ENCODE measurements at regions not wholly inside any gene's neighbourhood (a gene's known extent, or its start where the extent isn't known, plus 50 kb on each side); places are given as distances from the start of the nearest gene placed in this dataset.
A peak's percentile ranks its signal among the peaks of the same experiment; 100 is the strongest.

DNA sequence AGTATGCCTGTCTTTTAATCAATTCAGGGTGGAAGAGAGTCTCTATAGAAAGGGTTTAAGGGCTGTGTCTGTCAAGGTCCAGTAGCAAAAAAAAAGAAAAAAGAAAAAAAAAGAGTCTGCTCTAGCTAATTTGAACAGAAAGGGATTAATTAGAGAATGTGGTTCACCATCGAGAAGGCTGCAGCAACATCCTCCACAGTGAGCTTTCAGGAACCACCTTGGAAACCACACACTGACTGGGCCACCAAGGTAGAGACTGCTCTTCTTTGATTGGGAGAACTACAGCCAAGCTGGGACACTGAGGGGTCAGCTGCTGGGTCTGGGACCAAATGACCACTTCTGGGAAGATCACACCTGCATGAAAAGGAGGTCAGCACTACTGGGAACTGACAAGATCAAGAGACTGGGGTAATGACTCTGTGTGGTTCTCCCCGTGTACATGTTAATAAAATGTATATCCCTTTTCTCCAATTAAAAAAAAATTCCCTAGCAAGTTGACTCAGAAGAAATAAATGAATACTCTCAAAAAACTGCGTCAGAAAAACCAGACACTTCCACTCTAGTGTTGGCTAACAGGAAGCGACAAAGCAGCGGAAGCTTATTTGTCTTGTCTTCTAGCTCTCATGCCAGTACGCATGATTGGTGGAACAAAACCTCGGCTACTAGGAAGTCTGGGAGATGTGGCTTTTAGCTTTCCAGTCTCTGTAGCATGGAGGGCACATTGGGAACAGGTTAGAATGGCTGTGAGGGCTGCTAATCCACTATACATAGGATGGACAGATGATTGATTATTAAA is 60.0 kb upstream of the IVNS1ABP start:
- FAIRE-seq = no peak
- H3K4me3 ChIP-seq (ENCODE audit: low read depth, low read length) = no peak overlapping the region
- TF ChIP-seq, protein P1, sequence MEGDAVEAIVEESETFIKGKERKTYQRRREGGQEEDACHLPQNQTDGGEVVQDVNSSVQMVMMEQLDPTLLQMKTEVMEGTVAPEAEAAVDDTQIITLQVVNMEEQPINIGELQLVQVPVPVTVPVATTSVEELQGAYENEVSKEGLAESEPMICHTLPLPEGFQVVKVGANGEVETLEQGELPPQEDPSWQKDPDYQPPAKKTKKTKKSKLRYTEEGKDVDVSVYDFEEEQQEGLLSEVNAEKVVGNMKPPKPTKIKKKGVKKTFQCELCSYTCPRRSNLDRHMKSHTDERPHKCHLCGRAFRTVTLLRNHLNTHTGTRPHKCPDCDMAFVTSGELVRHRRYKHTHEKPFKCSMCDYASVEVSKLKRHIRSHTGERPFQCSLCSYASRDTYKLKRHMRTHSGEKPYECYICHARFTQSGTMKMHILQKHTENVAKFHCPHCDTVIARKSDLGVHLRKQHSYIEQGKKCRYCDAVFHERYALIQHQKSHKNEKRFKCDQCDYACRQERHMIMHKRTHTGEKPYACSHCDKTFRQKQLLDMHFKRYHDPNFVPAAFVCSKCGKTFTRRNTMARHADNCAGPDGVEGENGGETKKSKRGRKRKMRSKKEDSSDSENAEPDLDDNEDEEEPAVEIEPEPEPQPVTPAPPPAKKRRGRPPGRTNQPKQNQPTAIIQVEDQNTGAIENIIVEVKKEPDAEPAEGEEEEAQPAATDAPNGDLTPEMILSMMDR (IDR thresholded peaks at IDR 0.05; ENCODE audit: insufficient read depth, low read length, severe bottlenecking) = no peak
- peak; percentile 18 for DNase-seq (ENCODE audit: low read depth)
- no peaks in the 10 kb centered on the region for H3K36me3 ChIP-seq (ENCODE audit: control insufficient read depth, insufficient read depth, low read length)
- H3K27me3 ChIP-seq (ENCODE audit: control insufficient read depth, insufficient read depth, low read length) = no peaks in the 10 kb centered on the region

DNA sequence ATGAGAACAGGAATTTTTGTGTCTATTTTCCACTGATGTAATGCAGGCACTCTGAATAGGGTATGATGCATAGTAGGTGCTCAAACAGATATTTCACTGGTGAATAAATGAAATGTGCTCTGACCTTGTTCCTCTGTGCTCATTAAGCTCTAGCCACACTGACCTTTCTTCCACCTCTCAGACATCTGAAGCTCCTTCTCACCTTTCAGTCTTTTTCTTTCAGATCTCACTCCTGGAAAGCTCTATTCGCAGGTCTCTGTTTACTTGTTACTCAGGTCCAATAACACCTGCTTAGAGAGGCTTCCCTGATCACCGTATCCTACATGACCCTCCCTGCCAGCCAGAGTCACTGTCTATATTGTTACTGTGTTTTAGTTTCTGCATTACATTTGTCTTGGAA is 59.2 kb upstream of the IVNS1ABP start:
- FAIRE-seq = no peak
- DNase-seq (ENCODE audit: low read depth) = no peak
- Histone ChIP-seq H3K4me3 (ENCODE audit: low read depth, low read length) (no peak overlapping the region), H3K36me3 (ENCODE audit: control insufficient read depth, insufficient read depth, low read length) (no peaks in the 10 kb centered on the region), H3K27me3 (ENCODE audit: control insufficient read depth, insufficient read depth, low read length) (no peaks in the 10 kb centered on the region)
- TF ChIP-seq, protein P1 (IDR thresholded peaks at IDR 0.05; ENCODE audit: insufficient read depth, low read length, severe bottlenecking) = no peak

DNA sequence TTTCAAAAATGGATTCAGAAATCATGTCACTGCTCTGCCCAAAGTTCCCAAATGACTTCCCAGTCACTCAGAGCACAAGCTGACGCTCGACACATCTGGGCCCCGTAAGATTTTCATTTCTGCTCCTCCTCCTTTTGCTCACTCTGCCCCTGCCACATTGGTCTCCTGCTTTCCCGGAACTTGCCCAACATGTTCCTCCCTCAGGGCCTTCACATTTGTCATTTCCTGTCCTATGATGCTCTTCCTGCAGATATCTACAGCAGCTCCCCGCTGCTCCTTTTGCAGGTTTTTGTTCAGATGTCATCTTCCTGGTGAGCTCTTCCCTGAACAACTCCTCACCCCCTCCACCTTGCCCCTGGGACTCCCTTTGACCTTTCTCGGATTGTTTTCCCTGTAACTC is 58.5 kb upstream of the IVNS1ABP start:
- no peaks in the 10 kb centered on the region for H3K27me3 ChIP-seq (ENCODE audit: control insufficient read depth, insufficient read depth, low read length)
- DNase-seq (ENCODE audit: low read depth) (peak; percentile 72), FAIRE-seq (no peak)

DNA sequence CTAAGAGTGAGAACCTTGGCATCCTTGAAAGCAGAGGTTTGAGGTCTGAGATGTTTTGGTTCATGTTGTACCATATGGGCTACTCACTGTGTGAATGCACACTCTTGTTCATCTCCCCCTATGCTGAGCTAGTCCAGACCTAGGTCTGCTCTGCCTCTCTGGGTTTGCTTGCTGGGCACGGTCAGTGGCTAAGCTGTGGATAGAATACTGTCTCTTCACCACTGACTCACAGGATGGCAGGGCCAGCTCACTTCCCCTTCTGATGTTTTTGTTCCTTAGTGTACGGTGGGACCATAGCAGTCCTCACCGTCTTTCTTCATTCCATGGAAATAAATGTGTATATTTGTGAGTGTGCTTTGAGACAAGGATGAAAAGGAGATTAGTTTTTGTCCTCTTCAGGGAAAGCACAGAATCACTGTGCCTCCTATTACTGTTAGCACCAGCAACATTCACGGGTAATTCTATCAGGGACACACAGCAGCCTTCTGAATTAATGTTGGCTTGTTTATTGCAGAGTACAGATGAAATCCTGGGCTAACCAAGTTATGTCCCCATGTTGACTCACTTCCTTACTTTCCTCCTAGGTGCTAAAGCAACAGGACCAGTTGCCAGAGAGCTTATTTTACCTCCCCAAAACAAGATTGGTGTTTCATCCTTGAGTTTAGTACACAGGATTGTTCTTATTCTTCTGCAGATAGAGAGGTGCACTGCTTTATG is 56.9 kb upstream of the IVNS1ABP start:
- TF ChIP-seq, protein P1 (IDR thresholded peaks at IDR 0.05; ENCODE audit: insufficient read depth, low read length, severe bottlenecking) = no peak
- no peaks in the 10 kb centered on the region for H3K36me3 ChIP-seq (ENCODE audit: control insufficient read depth, insufficient read depth, low read length)
- DNase-seq (ENCODE audit: low read depth) = peak; percentile 68
- no peaks in the 10 kb centered on the region for H3K27me3 ChIP-seq (ENCODE audit: control insufficient read depth, insufficient read depth, low read length)
- no peak overlapping the region for H3K4me3 ChIP-seq (ENCODE audit: low read depth, low read length)
- no peak for FAIRE-seq

More for the DNA sequence above, 58.5 kb upstream of the IVNS1ABP start:
- no peaks in the 10 kb centered on the region for H3K36me3 ChIP-seq (ENCODE audit: control insufficient read depth, insufficient read depth, low read length)
- TF ChIP-seq, protein P1 (IDR thresholded peaks at IDR 0.05; ENCODE audit: insufficient read depth, low read length, severe bottlenecking) = no peak
- H3K4me3 ChIP-seq (ENCODE audit: low read depth, low read length) = no peak overlapping the region

DNA sequence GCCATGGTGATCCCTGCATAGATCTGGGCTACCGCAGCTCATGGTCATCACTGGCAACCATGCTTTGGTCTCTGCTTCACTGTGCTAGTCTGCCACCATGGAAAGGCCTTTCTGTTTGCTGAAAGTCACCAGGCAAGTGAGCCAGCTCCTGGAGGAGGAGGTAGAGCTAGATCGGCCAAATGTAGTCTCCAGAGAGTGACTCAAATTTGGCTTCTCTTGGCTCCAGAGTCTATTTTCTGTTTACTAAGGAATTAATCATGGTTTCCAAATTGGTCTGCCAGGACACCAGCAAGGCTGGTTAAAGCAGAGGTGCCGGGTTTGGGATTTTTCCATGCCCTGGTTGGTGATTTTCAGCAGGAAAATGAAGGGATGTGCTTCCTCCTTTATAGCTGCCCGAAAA is 52.7 kb upstream of the IVNS1ABP start:
- FAIRE-seq = no peak
- TF ChIP-seq, protein P1 (IDR thresholded peaks at IDR 0.05; ENCODE audit: insufficient read depth, low read length, severe bottlenecking) = no peak
- H3K27me3 ChIP-seq (ENCODE audit: control insufficient read depth, insufficient read depth, low read length) = no peaks in the 10 kb centered on the region
- H3K36me3 ChIP-seq (ENCODE audit: control insufficient read depth, insufficient read depth, low read length) = no peaks in the 10 kb centered on the region
- DNase-seq (ENCODE audit: low read depth) = peak; percentile 78
- H3K4me3 ChIP-seq (ENCODE audit: low read depth, low read length) = no peak overlapping the region

Data from bronchial epithelial cell (primary cell).